ENCODE measurements at regions not wholly inside any gene's neighbourhood (a gene's known extent, or its start where the extent isn't known, plus 50 kb on each side); places are given as distances from the start of the nearest gene placed in this dataset.

- TF ChIP-seq POLR2A (IDR thresholded peaks at IDR 0.05) (no peak), CTCF (IDR thresholded peaks at IDR 0.05) (no peak), EP300 (IDR thresholded peaks at IDR 0.05) (no peak)
These were observed 65.6 kb upstream of the RFX8 start for GRCh38 chr2:101540518-101540917.
